OCI-LY7 (cell line): ENCODE measurements at regions not wholly inside any gene's neighbourhood (a gene's known extent, or its start where the extent isn't known, plus 50 kb on each side); places are given as distances from the start of the nearest gene placed in this dataset.

Experiments
- BruUV-seq: library from RNA; stranded (reverse); fragments of 400-500 nt; replicated peaks from 2 replicates; lab custom pipeline; 2021; lab: Mats Ljungman, UMichigan
- CTCF ChIA-PET: fragments of 300-600 bp; sonication (Branson Sonifier 250); formaldehyde crosslinking; loops from one replicate; lab custom pipeline; 2022; ENCODE audit warnings: antibody characterized with exemption; ENCODE audit not compliant: unreplicated experiment; lab: Charles Lee
- POLR2A ChIA-PET: fragments of 300-600 bp; sonication (Branson Sonifier 250); formaldehyde crosslinking; loops from one replicate; lab custom pipeline; 2022; ENCODE audit warnings: antibody characterized with exemption; lab: Charles Lee
- DNase-seq: peaks from one replicate; pipeline ENCODE4 v3.0.0-alpha.2; 2015; ENCODE audit warnings: low spot score
- H2AFZ ChIP-seq: fragments of 200-600 bp; sonication (generic), shearing (Covaris generic); 2 replicates; pipeline ENCODE4 v1.6.1; 2014; ENCODE audit warnings: mild to moderate bottlenecking, antibody characterized with exemption, low read length, moderate library complexity
- H3K27ac ChIP-seq: fragments of 200-600 bp; sonication (generic); 2 replicates; pipeline ENCODE4 v1.5.1; 2014; ENCODE audit warnings: mixed run types, low read depth, mild to moderate bottlenecking, moderate library complexity, low read length, inconsistent platforms; ENCODE audit not compliant: poor library complexity, severe bottlenecking
- H3K36me3 ChIP-seq: fragments of 200-600 bp; sonication (generic); 2 replicates; pipeline ENCODE4 v1.6.1; 2014; ENCODE audit warnings: mild to moderate bottlenecking, antibody characterized with exemption, low read length, moderate library complexity, mixed read lengths; ENCODE audit not compliant: insufficient read depth
- H3K4me1 ChIP-seq: fragments of 200-600 bp; sonication (generic); 2 replicates; pipeline ENCODE4 v1.5.1; 2014; ENCODE audit warnings: mild to moderate bottlenecking, low read length; ENCODE audit not compliant: insufficient read depth, poor library complexity, severe bottlenecking
- H3K4me2 ChIP-seq: fragments of 200-600 bp; sonication (generic); 2 replicates; pipeline ENCODE4 v1.6.1; 2014; ENCODE audit warnings: mild to moderate bottlenecking, low read length
- H3K4me3 ChIP-seq: fragments of 200-600 bp; sonication (generic); 2 replicates; pipeline ENCODE4 v1.5.1; 2014; ENCODE audit warnings: mild to moderate bottlenecking, low read depth, low read length; ENCODE audit not compliant: poor library complexity, severe bottlenecking
- H3K79me2 ChIP-seq: fragments of 200-600 bp; sonication (generic); 2 replicates; pipeline ENCODE4 v1.6.1; 2016; ENCODE audit warnings: low read depth, mild to moderate bottlenecking, low read length, moderate library complexity, mixed read lengths; ENCODE audit not compliant: insufficient read depth
- H3K9me2 ChIP-seq: fragments of 200-600 bp; sonication (generic); 2 replicates; pipeline ENCODE4 v1.6.1; 2016; ENCODE audit warnings: mild to moderate bottlenecking, low read length, mixed read lengths; ENCODE audit not compliant: insufficient read depth
- H3K9me3 ChIP-seq: fragments of 200-600 bp; sonication (generic); 2 replicates; pipeline ENCODE4 v1.6.1; 2014; ENCODE audit warnings: mild to moderate bottlenecking, mixed run types, low read length, mixed read lengths
- H4K20me1 ChIP-seq: fragments of 200-600 bp; sonication (generic); 2 replicates; pipeline ENCODE4 v1.6.1; 2014; ENCODE audit warnings: mild to moderate bottlenecking, antibody characterized with exemption, low read length, moderate library complexity, mixed read lengths; ENCODE audit not compliant: insufficient read depth
- EZH2phosphoT487 ChIP-seq: fragments of 200-600 bp; sonication (generic); IDR thresholded peaks from 2 replicates; pipeline ENCODE4 v1.6.1; 2018; ENCODE audit warnings: low read depth, borderline replicate concordance, mild to moderate bottlenecking, mixed run types, antibody characterized with exemption, low read length, moderate library complexity, mixed read lengths
- intact Hi-C: fragments of 100-400 bp; cut with micrococcal nuclease; formaldehyde crosslinking; loops from one replicate; pipeline ENCODE4 v1.10.0; 2022; ENCODE audit not compliant: unreplicated experiment
- TF ChIP-seq, protein P1 (sequence below): fragments of 200-600 bp; sonication (generic); conservative IDR thresholded peaks from 2 replicates; pipeline ENCODE4 v1.5.1; 2014; ENCODE audit warnings: mild to moderate bottlenecking, antibody characterized with exemption, low read length, moderate library complexity, mixed read lengths

DNA sequence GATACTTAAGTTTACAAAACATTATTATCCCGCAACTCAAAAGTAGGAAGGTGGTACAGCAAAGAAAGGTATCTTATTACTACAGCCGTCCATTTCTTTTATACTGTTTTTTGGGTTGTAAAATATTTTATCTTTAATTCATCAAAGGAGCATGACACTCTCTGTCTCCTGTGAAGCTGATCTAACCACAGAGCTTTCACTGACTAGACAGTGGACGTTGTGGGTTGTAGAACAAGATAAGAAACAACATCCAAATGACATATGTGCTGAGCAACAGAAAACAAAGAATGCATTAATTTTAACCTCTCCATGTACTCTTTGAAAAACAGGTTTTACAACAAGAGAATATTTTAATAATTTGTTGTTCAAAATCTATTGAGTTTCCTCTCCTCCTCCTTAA lies 195.9 kb upstream of the FBXO33 start:
- H3K4me2 ChIP-seq, result no peak overlapping the region
- no peaks in the 10 kb centered on the region for H3K9me3 ChIP-seq
- BruUV-seq, result no TSS peak
- CTCF ChIA-PET, result no interaction called here
- H3K36me3 ChIP-seq, result no peaks in the 10 kb centered on the region
- DNase-seq, result no peak
- H3K4me1 ChIP-seq, result no peaks in the 10 kb centered on the region
- no peak overlapping the region for H3K4me3 ChIP-seq
- POLR2A ChIA-PET, result interaction anchor here (0.6 to 0.8 kb wide), 2 partner anchors 40 to 53 kb away, joined by 3 read pairs; no protein-coding TSS in a partner anchor
- no peaks in the 10 kb centered on the region; the same call in 1 of the 2 replicates for H3K9me2 ChIP-seq
- H3K27ac ChIP-seq, result no peak overlapping the region
- H4K20me1 ChIP-seq, result no peaks in the 10 kb centered on the region
- H2AFZ ChIP-seq, result no peak overlapping the region
- TF ChIP-seq, protein P1, sequence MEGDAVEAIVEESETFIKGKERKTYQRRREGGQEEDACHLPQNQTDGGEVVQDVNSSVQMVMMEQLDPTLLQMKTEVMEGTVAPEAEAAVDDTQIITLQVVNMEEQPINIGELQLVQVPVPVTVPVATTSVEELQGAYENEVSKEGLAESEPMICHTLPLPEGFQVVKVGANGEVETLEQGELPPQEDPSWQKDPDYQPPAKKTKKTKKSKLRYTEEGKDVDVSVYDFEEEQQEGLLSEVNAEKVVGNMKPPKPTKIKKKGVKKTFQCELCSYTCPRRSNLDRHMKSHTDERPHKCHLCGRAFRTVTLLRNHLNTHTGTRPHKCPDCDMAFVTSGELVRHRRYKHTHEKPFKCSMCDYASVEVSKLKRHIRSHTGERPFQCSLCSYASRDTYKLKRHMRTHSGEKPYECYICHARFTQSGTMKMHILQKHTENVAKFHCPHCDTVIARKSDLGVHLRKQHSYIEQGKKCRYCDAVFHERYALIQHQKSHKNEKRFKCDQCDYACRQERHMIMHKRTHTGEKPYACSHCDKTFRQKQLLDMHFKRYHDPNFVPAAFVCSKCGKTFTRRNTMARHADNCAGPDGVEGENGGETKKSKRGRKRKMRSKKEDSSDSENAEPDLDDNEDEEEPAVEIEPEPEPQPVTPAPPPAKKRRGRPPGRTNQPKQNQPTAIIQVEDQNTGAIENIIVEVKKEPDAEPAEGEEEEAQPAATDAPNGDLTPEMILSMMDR, result no peak
- H3K79me2 ChIP-seq, result no peaks in the 10 kb centered on the region
- intact Hi-C loops, result no loop called here

DNA sequence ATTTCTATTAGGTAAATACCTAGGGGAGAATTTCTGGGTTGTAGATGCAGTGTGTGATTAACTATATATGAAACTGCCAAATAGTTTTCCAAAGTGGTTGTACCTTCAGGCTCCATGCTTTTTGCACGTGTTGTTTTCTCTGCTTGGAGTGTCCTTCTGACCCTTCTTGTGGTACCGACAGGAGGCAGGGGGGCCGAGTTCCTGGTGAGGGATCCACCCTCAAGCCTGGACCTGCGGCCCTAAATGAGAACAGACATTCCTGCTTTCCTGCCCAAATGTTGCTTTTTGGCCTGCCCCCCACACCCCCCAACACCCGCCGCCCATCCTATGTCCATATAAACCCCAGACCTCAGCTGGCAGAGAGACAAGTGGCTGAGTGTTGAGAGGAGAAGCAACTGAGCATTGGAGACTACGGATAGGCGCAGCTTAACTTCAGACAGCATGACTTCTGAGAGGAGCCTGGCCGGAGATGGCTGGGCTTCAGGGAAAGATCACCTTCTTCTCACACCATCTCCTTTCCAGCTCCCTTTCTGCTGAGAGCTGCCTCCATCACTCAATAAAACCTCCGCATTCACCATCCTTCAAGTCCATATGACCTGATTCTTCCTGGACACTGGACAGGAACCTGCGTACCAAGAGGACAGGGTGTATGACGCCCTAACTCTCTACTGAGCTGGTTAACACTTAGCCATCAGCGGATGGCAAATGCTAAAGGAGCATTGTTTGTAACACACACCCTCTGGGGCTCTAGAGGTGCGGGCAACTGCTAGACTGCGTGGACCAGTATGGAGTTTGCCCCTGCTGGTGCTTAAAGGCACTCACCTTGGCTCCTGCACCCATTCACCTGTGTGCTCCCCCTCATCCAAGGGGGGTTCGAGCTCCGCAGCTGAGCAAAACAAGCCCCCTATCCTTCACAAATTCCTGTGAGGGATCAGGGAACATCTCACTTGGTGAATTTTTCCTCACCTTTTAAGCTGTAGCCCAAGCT lies 194.7 kb upstream of the FBXO33 start:
- no TSS peak for BruUV-seq
- TF ChIP-seq, protein P1, result no peak
- Histone ChIP-seq H2AFZ (no peak overlapping the region), H3K27ac (no peak overlapping the region), H3K9me2 (no peaks in the 10 kb centered on the region; the same call in 1 of the 2 replicates), H3K4me3 (no peak overlapping the region), H3K9me3 (no peaks in the 10 kb centered on the region), H3K79me2 (no peaks in the 10 kb centered on the region), H4K20me1 (no peaks in the 10 kb centered on the region), H3K4me2 (no peak overlapping the region), H3K4me1 (no peaks in the 10 kb centered on the region), H3K36me3 (no peaks in the 10 kb centered on the region)
- intact Hi-C loops, result no loop called here
- ChIA-PET CTCF (no interaction called here), POLR2A (interaction anchor here (1.2 kb wide), 1 partner anchor 19 kb away, joined by 5 read pairs; no protein-coding TSS in a partner anchor)
- no peak for DNase-seq

DNA sequence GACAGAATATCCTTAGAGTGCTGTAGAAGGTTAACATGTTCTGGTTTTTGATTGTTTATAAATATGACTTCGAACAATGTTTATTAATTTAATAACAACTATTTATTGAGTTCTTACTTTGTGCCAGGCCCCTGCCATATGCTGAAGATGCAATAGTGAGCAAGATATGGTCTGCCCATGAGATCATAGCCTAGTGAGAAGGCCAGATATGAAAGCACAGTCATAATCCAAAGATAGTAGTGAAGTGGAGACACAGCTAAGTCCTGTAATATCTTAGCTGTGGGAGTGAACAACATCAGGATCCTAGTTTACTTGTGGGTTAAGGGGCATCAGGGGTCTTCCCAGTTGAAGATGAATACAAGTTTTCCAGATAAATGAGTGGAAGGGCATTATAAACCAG lies 189.4 kb upstream of the FBXO33 start:
- intact Hi-C loops, result no loop called here
- CTCF ChIA-PET, result no interaction called here
- no TSS peak for BruUV-seq
- H3K4me1 ChIP-seq, result no peaks in the 10 kb centered on the region
- no peak overlapping the region for H2AFZ ChIP-seq
- H4K20me1 ChIP-seq, result no peaks in the 10 kb centered on the region
- no peak overlapping the region for H3K4me3 ChIP-seq
- H3K27ac ChIP-seq, result no peak overlapping the region
- H3K79me2 ChIP-seq, result no peaks in the 10 kb centered on the region
- no peaks in the 10 kb centered on the region for H3K36me3 ChIP-seq
- POLR2A ChIA-PET, result interaction anchor here (0.5 kb wide), 1 partner anchor 13 kb away, joined by 3 read pairs; no protein-coding TSS in a partner anchor
- TF ChIP-seq, protein P1, result no peak
- no peak for TF ChIP-seq EZH2phosphoT487
- no peak overlapping the region for H3K4me2 ChIP-seq
- no peaks in the 10 kb centered on the region for H3K9me2 ChIP-seq
- H3K9me3 ChIP-seq, result no peaks in the 10 kb centered on the region
- DNase-seq, result no peak
